ENCODE measurements at regions not wholly inside any gene's neighbourhood (a gene's known extent, or its start where the extent isn't known, plus 50 kb on each side); places are given as distances from the start of the nearest gene placed in this dataset.

- DNase-seq (no peak), ATAC-seq (peak in 1 of 8 donors; percentile 18)
- peak overlapping the region in 2 of 10 donors; percentile 27 to 29 for H3K27ac ChIP-seq
- no peaks in the 10 kb centered on the region for H3K9me3 ChIP-seq
- H3K4me3 ChIP-seq, result no peak overlapping the region
- TF ChIP-seq CTCF (IDR thresholded peaks at IDR 0.05), result no peak
- peaks cover 0 to 10% (median 4%) of the 10 kb centered on the region in 7 donors for H3K27me3 ChIP-seq
- no peaks in the 10 kb centered on the region for H3K36me3 ChIP-seq
- 47 to 55% methylated on average over 7 of the region's 7 CpGs for WGBS, 2 donors
- peaks cover 0 to 11% (median 4%) of the 10 kb centered on the region in 9 donors for H3K4me1 ChIP-seq
- intact Hi-C loops (cut with DNase I), result no loop called here
Observed at GRCh38 chr6:149130508-149130907, 187.0 kb upstream of the TAB2 start.

DNA sequence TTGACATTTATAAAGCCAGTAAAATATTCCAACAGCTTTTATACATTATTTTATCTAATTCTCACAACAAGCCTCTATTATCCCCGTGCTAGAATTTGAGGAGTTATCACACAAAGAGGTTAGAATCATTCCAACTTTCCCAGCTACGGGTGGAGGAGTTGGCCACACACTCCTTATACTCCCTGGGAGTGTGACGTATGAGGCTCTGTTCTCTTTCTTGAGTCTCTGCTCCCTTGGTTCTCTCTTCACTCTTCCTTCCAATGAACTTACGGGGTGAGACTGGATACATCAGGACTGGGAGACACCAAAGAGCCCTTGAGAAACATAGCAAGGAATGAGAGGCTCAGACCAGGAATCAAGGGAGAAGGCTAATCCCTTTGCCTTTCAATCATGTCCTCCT, 185.6 kb upstream of the TAB2 start:
- Histone ChIP-seq H3K4me3 (no peak overlapping the region), H3K9me3 (no peaks in the 10 kb centered on the region)
- TF ChIP-seq CTCF (IDR thresholded peaks at IDR 0.05), result no peak

DNA sequence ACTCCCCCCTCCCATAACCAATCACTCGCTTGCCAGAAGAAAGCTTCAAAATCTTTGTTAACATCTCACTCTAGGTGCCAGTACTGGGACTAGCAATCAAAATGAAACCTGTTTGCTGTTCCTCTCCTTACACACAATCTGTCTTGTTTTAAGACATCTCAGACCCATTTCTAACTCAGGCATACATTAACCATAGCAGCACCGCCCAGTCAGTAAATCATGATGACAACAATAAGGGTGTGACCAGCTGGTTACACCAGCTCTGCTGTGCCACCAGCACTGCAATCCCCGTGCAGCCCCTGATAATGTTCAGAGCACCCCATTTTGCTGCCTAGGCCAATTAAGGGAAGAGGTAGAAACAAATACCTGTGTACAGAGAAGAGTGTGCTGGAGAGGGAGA, 185.2 kb upstream of the TAB2 start:
- DNase-seq (no peak), ATAC-seq (no peak)
- Histone ChIP-seq H3K27ac (no peak overlapping the region), H3K4me1 (peaks cover 0 to 11% (median 4%) of the 10 kb centered on the region in 9 donors), H3K9me3 (no peaks in the 10 kb centered on the region), H3K4me3 (no peak overlapping the region), H3K27me3 (peaks cover 0 to 10% (median 4%) of the 10 kb centered on the region in 7 donors), H3K36me3 (no peaks in the 10 kb centered on the region)
- no peak for TF ChIP-seq CTCF (IDR thresholded peaks at IDR 0.05)
- intact Hi-C loops (cut with DNase I), result no loop called here
- 96 to 99% methylated on average over 3 of the region's 3 CpGs for WGBS, 2 donors

More for the DNA sequence above, 185.6 kb upstream of the TAB2 start:
- Histone ChIP-seq H3K36me3 (no peaks in the 10 kb centered on the region), H3K27me3 (peaks cover 0 to 10% (median 4%) of the 10 kb centered on the region in 7 donors), H3K27ac (no peak overlapping the region), H3K4me1 (peaks cover 0 to 11% (median 4%) of the 10 kb centered on the region in 9 donors)
- intact Hi-C loops (cut with DNase I), result no loop called here
- 71 to 74% methylated on average over 4 of the region's 4 CpGs for WGBS, 2 donors
- DNase-seq (no peak), ATAC-seq (no peak)

DNA sequence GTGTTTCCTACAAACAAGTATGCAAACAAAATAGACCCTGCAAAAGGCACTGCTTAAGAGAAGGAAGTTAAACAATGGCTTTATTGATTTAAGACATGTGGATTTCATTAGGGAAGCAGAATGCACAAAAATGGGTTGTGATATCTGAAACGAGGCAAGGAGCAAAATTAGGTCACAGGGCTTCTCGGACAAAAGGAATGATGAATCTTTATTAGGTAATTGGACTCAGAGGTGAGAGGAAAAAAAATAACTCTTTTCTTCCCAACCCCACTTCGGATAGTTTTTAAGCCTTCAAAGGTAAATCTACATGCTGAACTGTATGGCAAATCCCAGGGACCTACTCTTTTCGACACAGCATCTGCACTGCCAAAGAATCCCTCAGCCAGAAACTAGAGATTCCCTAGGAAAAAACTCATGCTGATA, 183.0 kb upstream of the TAB2 start:
- DNase-seq, result no peak
- Histone ChIP-seq H3K27ac (peak overlapping the region in 1 of 10 donors; percentile 34), H3K9me3 (no peaks in the 10 kb centered on the region), H3K4me3 (no peak overlapping the region), H3K27me3 (peaks cover 0 to 10% (median 4%) of the 10 kb centered on the region in 7 donors), H3K4me1 (peaks cover 0 to 7% (median 0%) of the 10 kb centered on the region in 9 donors), H3K36me3 (no peaks in the 10 kb centered on the region)
- 36 to 51% methylated on average over 4 of the region's 4 CpGs for WGBS, 2 donors
- ATAC-seq, result no peak
- intact Hi-C loops (cut with DNase I), result no loop called here
- no peak for TF ChIP-seq CTCF (IDR thresholded peaks at IDR 0.05)

Measured in heart right ventricle (tissue), 16 donors.